Rectal smooth muscle tissue (tissue), 1 donor: ENCODE measurements at regions not wholly inside any gene's neighbourhood (a gene's known extent, or its start where the extent isn't known, plus 50 kb on each side); places are given as distances from the start of the nearest gene placed in this dataset.

Experiments
- H3K27ac ChIP-seq: one replicate; pipeline ENCODE4 v1.7.0; 2013; ENCODE audit warnings: low read depth, low read length, inconsistent platforms
- H3K27me3 ChIP-seq: one replicate; pipeline ENCODE4 v1.7.0; 2013; ENCODE audit warnings: low read length; ENCODE audit not compliant: control insufficient read depth, insufficient read depth
- H3K36me3 ChIP-seq: one replicate; pipeline ENCODE4 v1.7.0; 2013; ENCODE audit warnings: low read length; ENCODE audit not compliant: control insufficient read depth, insufficient read depth
- H3K4me1 ChIP-seq: one replicate; pipeline ENCODE4 v1.7.0; 2013; ENCODE audit warnings: low read length; ENCODE audit not compliant: control insufficient read depth, insufficient read depth
- H3K4me3 ChIP-seq: one replicate; pipeline ENCODE4 v1.7.0; 2013; ENCODE audit warnings: low read length
- H3K9ac ChIP-seq: one replicate; pipeline ENCODE4 v1.7.0; 2013; ENCODE audit warnings: low read length

DNA sequence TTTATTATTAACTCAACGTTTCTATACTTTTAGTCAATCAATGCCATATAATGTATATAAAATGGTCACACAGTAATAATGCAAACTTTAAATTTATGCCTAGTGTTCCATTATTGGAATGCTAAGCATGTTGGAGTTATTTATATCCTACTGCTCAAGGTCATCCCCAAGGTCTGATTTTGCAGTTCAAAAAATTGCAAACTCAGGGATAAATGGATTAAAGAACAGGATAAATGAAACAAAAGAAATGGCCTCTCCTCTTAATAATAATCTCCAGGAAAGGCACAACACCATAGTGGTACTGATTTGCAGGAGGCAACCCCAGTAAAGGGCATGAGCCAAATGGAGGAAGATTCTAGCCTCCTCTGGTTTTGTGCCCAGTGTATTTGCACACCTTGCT, 436.4 kb downstream of the EPHA4 start:
- Histone ChIP-seq H3K4me3 (no peak overlapping the region), H3K4me1 (no peaks in the 10 kb centered on the region), H3K27me3 (no peaks in the 10 kb centered on the region), H3K36me3 (no peaks in the 10 kb centered on the region), H3K9ac (no peak overlapping the region), H3K27ac (no peak overlapping the region)

DNA sequence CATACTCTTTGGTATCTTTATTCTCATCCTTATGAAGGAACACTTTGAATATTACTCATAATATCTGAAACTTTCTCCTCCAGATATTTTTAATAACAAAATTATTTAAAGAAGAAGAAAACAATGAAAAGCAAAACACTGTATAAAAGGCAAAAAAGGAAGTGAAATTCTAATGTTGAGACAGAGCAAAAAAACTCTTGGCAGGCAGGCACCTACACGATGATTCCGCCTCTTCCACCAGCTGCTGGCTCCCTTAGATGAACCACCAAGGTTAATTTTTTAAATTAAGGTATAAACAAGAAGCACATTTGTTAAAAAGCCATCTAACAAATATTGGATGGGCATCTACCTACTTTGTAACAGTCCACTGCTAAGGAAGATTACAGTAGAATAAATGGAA, 434.7 kb downstream of the EPHA4 start:
- no peak overlapping the region for H3K9ac ChIP-seq
- H3K4me1 ChIP-seq, result no peaks in the 10 kb centered on the region
- no peaks in the 10 kb centered on the region for H3K27me3 ChIP-seq
- H3K27ac ChIP-seq, result no peak overlapping the region
- H3K36me3 ChIP-seq, result no peaks in the 10 kb centered on the region
- no peak overlapping the region for H3K4me3 ChIP-seq

DNA sequence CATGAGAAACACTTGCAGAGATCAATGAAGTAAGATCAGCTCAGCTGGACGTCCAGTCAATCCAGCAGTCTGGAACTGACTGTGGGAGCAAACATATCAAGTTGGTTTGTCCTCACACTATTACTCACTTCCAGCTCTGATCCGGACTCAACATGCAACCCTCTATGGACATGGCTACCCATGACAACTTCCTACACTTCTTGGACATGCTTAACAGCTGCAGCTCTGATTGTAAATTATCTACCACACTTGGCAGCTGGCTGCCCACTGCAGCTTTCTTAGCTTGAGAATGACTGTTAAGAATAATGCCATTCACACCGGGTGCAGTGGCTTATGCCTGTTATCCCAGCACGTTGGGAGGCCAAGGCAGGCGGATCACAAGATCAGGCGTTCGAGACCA, 429.8 kb downstream of the EPHA4 start:
- Histone ChIP-seq H3K27me3 (no peaks in the 10 kb centered on the region), H3K4me1 (no peaks in the 10 kb centered on the region), H3K36me3 (no peaks in the 10 kb centered on the region), H3K27ac (no peak overlapping the region), H3K9ac (no peak overlapping the region), H3K4me3 (no peak overlapping the region)

DNA sequence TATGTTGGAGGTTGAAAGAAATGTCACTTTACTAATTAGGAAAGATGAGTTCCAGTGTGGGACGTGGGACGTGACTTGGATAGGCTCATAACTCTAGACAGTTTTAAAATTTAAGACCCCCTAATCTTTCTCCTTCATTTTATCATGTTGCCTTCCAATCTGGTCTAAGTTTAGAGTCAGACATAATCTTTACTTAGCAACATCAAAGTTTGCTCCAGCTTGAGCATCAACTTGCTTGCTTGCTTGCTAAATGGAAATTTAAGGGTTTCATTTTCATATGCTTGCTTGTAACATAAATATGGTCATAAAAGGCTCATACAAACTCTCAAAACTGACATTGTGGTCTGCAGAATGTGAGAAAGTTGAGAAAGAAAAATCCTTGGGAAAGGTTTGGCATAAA, 428.9 kb downstream of the EPHA4 start:
- H3K36me3 ChIP-seq, result no peaks in the 10 kb centered on the region
- H3K4me3 ChIP-seq, result no peak overlapping the region
- no peaks in the 10 kb centered on the region for H3K4me1 ChIP-seq

DNA sequence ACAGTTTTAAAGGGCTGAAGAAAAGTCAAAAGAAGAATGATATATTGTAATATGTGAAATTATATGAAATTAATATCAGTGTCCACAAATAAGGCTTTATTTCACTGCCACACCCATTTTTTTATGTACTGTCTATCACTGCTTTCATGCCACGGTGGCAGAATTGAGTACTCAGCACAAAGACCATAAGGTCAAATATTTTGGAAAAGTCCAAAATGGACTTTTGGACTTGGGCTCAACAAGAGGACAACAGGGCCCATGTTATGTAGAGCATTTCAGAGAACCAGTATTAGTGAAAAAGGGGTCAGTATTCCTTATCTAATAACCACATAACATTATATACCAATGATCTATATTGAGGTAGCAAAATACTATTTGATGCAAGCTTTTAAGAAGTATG, 427.2 kb downstream of the EPHA4 start:
- Histone ChIP-seq H3K36me3 (no peaks in the 10 kb centered on the region), H3K27ac (no peak overlapping the region), H3K4me1 (no peaks in the 10 kb centered on the region), H3K9ac (no peak overlapping the region), H3K27me3 (no peaks in the 10 kb centered on the region), H3K4me3 (no peak overlapping the region)

More for the DNA sequence above, 428.9 kb downstream of the EPHA4 start:
- Histone ChIP-seq H3K27ac (no peak overlapping the region), H3K27me3 (no peaks in the 10 kb centered on the region), H3K9ac (no peak overlapping the region)

DNA sequence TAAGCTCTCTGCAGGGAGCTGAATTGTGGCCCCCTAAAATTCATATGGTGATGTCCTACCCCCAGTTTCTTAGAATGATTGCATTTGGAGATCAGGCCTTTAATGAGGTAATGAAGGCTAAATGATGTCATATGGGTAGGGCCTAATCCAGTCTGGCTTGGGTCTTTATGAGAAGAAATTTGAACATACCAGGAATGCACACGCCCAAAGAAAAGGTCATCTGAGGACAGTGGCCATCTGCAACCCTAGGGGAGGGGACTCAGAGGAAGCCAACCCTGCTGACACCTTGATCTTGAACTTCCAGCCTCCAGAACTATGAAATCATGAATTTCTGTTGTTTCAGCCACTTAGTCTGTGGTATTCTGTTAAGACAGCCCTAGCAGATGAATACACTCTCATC, 426.7 kb downstream of the EPHA4 start:
- no peak overlapping the region for H3K4me3 ChIP-seq
- H3K9ac ChIP-seq, result no peak overlapping the region
- H3K36me3 ChIP-seq, result no peaks in the 10 kb centered on the region

DNA sequence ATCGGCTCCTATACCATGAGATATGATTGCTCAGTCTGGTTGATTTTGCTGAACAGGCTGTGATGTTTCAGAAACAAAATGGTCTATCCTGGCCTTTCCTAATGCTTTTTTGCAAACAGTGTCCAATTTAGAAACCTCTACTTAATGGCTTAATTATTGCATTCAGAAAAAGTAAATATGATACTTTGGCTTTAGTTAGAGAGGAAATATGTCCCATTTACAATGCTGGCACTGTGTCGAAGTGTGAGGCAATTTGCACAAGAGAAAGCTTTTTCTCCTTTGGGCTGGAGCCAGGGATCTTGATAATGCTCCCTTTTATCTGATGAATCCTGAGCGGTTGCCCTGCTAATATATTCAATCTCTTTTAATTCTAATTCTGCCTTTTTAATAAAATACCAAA, 418.9 kb downstream of the EPHA4 start:
- no peaks in the 10 kb centered on the region for H3K4me1 ChIP-seq

More for the DNA sequence above, 426.7 kb downstream of the EPHA4 start:
- H3K4me1 ChIP-seq, result no peaks in the 10 kb centered on the region
- H3K27ac ChIP-seq, result no peak overlapping the region
- no peaks in the 10 kb centered on the region for H3K27me3 ChIP-seq

DNA sequence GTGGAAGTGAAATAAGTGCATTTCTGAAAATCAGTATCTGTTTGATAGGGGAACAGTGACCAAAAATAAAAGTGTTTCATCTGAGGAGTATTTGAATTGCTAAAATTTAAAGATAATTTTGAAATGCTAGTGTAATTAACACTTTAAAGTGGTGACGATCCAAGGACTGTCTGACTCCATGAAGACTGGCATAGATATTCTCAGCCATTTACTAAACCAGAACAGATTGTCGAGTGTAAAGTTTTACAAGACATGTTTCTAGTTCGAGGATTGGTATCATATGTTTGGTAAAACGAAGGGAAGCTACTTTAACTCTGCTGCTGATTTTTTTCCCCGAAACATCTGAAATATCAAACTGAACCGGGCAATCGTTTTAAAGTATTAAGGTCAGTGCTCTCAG, 417.9 kb downstream of the EPHA4 start:
- H3K4me1 ChIP-seq, result no peaks in the 10 kb centered on the region
- H3K4me3 ChIP-seq, result no peak overlapping the region
- H3K9ac ChIP-seq, result no peak overlapping the region
- H3K36me3 ChIP-seq, result no peaks in the 10 kb centered on the region
- H3K27me3 ChIP-seq, result no peaks in the 10 kb centered on the region
- no peak overlapping the region for H3K27ac ChIP-seq

More for the DNA sequence above, 418.9 kb downstream of the EPHA4 start:
- Histone ChIP-seq H3K27ac (no peak overlapping the region), H3K27me3 (no peaks in the 10 kb centered on the region), H3K4me3 (no peak overlapping the region), H3K36me3 (no peaks in the 10 kb centered on the region), H3K9ac (no peak overlapping the region)

DNA sequence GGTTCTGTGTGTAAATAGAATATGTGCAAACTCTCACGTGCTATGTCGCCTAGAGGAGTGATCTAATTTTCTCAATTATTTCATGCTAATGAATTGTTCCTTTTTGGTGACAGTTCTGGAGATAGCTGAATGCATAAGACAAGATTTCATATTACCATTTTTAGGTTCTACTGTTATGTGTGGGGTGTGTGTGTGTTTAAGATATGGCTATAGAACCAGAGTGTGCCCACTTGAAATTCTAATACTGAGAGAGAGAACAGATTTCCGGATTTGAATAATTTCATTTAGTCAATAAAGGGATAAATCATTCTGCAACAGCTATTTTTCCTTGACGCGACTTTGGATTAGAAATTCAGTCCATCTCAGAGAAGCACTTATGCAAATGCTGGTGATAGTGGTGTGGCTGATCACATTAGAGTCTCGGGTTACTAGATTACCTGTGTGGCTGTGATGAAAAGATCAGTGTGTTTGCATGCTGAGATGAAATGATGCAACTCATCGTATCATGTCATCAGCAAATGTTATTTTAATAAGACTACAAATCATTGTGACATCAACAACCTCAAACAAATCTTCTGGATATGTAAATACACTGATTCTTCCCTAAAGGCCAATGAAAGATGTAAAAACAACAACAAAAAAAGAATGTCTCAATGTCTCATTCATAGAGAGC, 415.9 kb downstream of the EPHA4 start:
- Histone ChIP-seq H3K27ac (no peak overlapping the region), H3K9ac (no peak overlapping the region), H3K4me1 (no peaks in the 10 kb centered on the region), H3K27me3 (no peaks in the 10 kb centered on the region), H3K4me3 (no peak overlapping the region), H3K36me3 (no peaks in the 10 kb centered on the region)

DNA sequence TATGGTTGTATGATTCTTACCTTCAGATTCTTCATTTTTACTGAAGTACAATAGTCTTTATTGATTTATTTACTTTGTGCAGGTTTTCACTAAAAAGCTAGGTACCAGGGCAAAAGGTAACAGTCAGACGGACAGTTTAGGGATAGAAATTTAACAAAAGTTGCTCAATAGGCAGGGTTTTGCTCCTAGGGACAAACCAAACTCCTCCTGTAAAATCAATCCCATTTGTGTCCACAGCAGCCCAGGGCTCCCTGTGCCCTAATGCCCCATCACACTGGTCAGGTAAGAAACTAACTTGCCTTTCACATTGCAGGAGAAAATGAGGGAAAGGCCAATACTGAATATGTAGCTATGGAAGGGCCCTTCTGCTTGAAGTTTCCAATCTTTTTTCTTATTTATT, 410.9 kb downstream of the EPHA4 start:
- no peak overlapping the region for H3K9ac ChIP-seq
- no peaks in the 10 kb centered on the region for H3K4me1 ChIP-seq
- H3K4me3 ChIP-seq, result no peak overlapping the region

DNA sequence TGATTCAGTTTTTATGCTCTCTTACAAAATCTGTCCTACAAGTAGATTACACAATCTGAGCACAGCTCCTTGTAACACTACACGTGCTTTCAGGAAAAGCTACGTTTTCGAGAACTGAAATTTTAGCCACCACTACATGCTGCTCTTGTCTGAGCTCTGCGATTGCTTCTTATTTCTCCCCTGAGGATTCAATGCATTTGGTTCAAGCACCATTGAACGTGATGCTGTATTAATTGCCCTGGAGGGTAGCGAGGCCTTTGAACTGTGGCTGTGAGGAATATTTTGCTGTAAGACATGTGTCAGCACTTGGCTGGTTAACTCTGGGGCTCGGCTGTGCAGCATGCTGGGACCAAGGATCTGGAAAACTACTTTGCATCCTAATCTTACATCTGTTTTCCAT, 405.8 kb downstream of the EPHA4 start:
- H3K9ac ChIP-seq, result no peak overlapping the region
- H3K4me1 ChIP-seq, result no peaks in the 10 kb centered on the region
- H3K27me3 ChIP-seq, result no peaks in the 10 kb centered on the region
- no peaks in the 10 kb centered on the region for H3K36me3 ChIP-seq
- H3K27ac ChIP-seq, result no peak overlapping the region
- no peak overlapping the region for H3K4me3 ChIP-seq

More for the DNA sequence above, 410.9 kb downstream of the EPHA4 start:
- H3K27ac ChIP-seq, result no peak overlapping the region
- H3K27me3 ChIP-seq, result no peaks in the 10 kb centered on the region
- no peaks in the 10 kb centered on the region for H3K36me3 ChIP-seq

DNA sequence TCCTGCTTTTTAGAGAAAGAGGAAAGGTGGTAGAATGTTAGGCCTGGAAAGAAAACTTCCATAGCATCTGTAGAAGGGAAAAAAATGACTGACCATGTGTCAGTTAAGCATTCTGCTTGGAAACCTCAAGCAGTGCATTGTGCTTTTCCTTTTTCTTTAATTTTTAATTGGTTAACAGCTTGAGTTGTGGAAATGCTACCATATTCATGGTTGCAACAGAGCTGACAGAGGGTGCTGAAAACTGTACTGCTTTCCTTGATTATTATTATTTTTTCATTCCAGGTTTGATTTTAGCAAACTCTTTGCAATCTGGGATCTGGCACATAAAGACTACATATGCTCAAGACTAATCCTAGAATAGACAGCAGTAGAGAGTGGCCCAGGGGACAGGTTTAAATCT, 404.5 kb downstream of the EPHA4 start:
- Histone ChIP-seq H3K4me3 (no peak overlapping the region), H3K36me3 (no peaks in the 10 kb centered on the region), H3K4me1 (no peaks in the 10 kb centered on the region), H3K27ac (no peak overlapping the region), H3K27me3 (no peaks in the 10 kb centered on the region), H3K9ac (no peak overlapping the region)

DNA sequence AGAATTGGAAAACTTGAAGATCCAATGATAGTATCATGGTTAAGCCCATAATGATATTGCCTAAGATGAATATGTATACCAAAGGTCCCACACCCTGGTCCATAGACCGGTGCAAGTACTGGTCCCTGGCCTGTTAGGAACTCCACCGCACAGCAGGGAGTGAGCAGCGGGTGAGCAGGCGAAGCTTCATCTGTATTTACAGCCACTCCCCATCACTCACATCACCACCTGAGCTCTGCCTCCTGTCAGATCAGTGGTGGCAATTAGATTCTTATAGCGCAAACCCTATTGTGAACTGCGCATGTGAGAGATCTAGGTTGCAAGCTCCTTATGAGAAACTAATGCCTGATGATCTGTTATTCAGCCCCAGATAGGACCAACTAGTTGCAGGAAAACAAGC, 402.4 kb downstream of the EPHA4 start:
- H3K9ac ChIP-seq, result no peak overlapping the region
- no peaks in the 10 kb centered on the region for H3K27me3 ChIP-seq
- H3K4me3 ChIP-seq, result no peak overlapping the region
- no peak overlapping the region for H3K27ac ChIP-seq
- H3K36me3 ChIP-seq, result no peaks in the 10 kb centered on the region
- no peaks in the 10 kb centered on the region for H3K4me1 ChIP-seq
